ENCODE measurements at regions not wholly inside any gene's neighbourhood (a gene's known extent, or its start where the extent isn't known, plus 50 kb on each side); places are given as distances from the start of the nearest gene placed in this dataset.

- Mint-ChIP-seq H3K27ac (ENCODE audit: unreplicated experiment) (no peak overlapping the region), H3K27me3 (ENCODE audit: low read depth) (no peaks in the 10 kb centered on the region), H3K4me1 (ENCODE audit: low read depth) (peaks cover 11% of the 10 kb centered on the region), H3K36me3 (ENCODE audit: low read depth) (peaks cover 4% of the 10 kb centered on the region), H3K9me3 (ENCODE audit: low read depth) (peaks cover 10% of the 10 kb centered on the region), H3K4me3 (ENCODE audit: unreplicated experiment) (no peak overlapping the region)
- DNase-seq (ENCODE audit: low spot score): no peak
- TF ChIP-seq CTCF (IDR thresholded peaks at IDR 0.05): no peak
Observed at GRCh38 chr10:36026081-36026480, 384.0 kb upstream of the FZD8 start.

DNA sequence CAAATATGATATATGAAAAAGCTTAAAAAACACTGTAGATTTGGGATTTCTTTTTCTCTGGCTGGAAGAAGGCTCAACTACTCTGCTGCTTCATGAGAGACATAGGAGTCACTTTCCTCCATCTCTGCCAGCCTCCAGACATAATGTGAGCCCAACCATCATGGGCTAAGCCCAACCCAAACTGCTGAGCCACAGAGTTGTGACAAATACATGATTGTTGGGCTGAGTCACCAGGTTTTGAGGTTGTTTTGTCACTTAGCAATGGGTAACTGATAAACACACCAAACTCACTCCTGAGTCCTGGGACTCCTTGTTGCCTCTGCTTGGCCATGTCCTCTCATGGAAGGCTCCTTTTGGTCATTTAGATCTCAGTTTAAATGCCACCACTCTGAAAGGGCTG, 381.8 kb upstream of the FZD8 start:
- Mint-ChIP-seq H3K4me3 (ENCODE audit: unreplicated experiment) (no peak overlapping the region), H3K36me3 (ENCODE audit: low read depth) (peaks cover 4% of the 10 kb centered on the region), H3K4me1 (ENCODE audit: low read depth) (peaks cover 11% of the 10 kb centered on the region), H3K9me3 (ENCODE audit: low read depth) (peaks cover 10% of the 10 kb centered on the region), H3K27ac (ENCODE audit: unreplicated experiment) (peak overlapping the region; percentile 92), H3K27me3 (ENCODE audit: low read depth) (no peaks in the 10 kb centered on the region)
- no peak for TF ChIP-seq CTCF (IDR thresholded peaks at IDR 0.05)
- no peak for DNase-seq (ENCODE audit: low spot score)

- H3K9me3 Mint-ChIP-seq (ENCODE audit: low read depth): peaks cover 4% of the 10 kb centered on the region
Observed at GRCh38 chr10:36021096-36021495, 379.0 kb upstream of the FZD8 start.

DNA sequence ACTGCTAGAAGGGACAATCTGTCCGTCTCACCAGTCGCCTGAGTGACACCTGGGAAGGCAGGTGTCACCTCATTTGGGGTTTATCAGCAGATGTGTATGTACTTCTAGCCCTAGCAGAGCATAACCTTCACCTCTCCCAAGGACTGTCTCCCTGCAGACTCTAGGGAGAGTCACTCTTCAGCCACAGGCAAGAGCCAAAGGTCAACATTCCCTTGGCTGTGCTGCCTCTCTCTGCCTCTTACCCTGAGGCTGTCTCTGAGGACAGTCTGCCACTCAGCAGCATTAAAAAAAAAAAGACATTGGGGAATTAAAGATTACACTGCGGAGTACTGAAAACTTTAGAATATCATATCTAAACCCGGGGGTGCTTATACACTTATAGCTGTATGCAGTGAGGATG, 377.7 kb upstream of the FZD8 start:
- Mint-ChIP-seq H3K4me1 (ENCODE audit: low read depth) (peaks cover 11% of the 10 kb centered on the region), H3K27me3 (ENCODE audit: low read depth) (no peaks in the 10 kb centered on the region), H3K27ac (ENCODE audit: unreplicated experiment) (no peak overlapping the region), H3K9me3 (ENCODE audit: low read depth) (peaks cover 4% of the 10 kb centered on the region), H3K36me3 (ENCODE audit: low read depth) (peaks cover 1% of the 10 kb centered on the region), H3K4me3 (ENCODE audit: unreplicated experiment) (no peak overlapping the region)
- no peak for TF ChIP-seq CTCF (IDR thresholded peaks at IDR 0.05)
- DNase-seq (ENCODE audit: low spot score): no peak

More at GRCh38 chr10:36021096-36021495, 379.0 kb upstream of the FZD8 start:
- DNase-seq (ENCODE audit: low spot score): no peak
- peaks cover 1% of the 10 kb centered on the region for H3K36me3 Mint-ChIP-seq (ENCODE audit: low read depth)
- no peaks in the 10 kb centered on the region for H3K27me3 Mint-ChIP-seq (ENCODE audit: low read depth)
- no peak overlapping the region for H3K4me3 Mint-ChIP-seq (ENCODE audit: unreplicated experiment)
- peaks cover 11% of the 10 kb centered on the region for H3K4me1 Mint-ChIP-seq (ENCODE audit: low read depth)
- H3K27ac Mint-ChIP-seq (ENCODE audit: unreplicated experiment): no peak overlapping the region
- no peak for TF ChIP-seq CTCF (IDR thresholded peaks at IDR 0.05)

DNA sequence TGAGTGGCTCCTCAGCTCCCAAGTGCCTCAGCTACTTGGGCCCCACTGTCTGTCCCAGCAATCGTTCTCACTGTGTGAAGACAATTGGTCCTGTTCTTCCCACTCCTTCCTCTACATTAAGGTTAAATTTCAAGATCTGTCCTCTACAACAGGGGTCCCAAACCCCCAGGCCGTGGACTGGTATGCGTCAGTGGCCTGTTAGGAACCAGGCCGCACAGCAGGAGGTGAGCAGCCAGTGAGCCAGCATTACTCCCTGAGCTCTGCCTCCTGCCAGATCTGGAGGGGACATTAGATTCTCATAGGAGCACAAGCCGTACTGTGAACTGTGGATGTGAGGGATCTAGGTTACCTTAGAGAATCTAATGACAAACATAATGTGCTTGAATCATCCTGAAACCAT, 376.9 kb upstream of the FZD8 start:
- Mint-ChIP-seq H3K4me3 (ENCODE audit: unreplicated experiment) (no peak overlapping the region), H3K9me3 (ENCODE audit: low read depth) (peaks cover 4% of the 10 kb centered on the region), H3K36me3 (ENCODE audit: low read depth) (peaks cover 1% of the 10 kb centered on the region), H3K4me1 (ENCODE audit: low read depth) (peaks cover 11% of the 10 kb centered on the region), H3K27me3 (ENCODE audit: low read depth) (no peaks in the 10 kb centered on the region), H3K27ac (ENCODE audit: unreplicated experiment) (no peak overlapping the region)
- no peak for TF ChIP-seq CTCF (IDR thresholded peaks at IDR 0.05)
- no peak for DNase-seq (ENCODE audit: low spot score)

Data from chondrocyte (in vitro differentiated cells).